HepG2 (cell line): ENCODE measurements at regions not wholly inside any gene's neighbourhood (a gene's known extent, or its start where the extent isn't known, plus 50 kb on each side); places are given as distances from the start of the nearest gene placed in this dataset.

Experiments used
- ATAC-seq: fragments of 200-7000 bp; cut with Tn5 transposase; 3 replicates; pipeline ENCODE4 v1.9.1; 2020; ENCODE audit warnings: mild to moderate bottlenecking, moderate library complexity
- BruUV-seq: library from RNA; stranded (reverse); fragments of 400-500 nt; replicated peaks from 2 replicates; lab custom pipeline; 2021; lab: Mats Ljungman, UMichigan
- CTCF ChIA-PET: fragments of 300-600 bp; formaldehyde crosslinking; extraction: SDS; loops from one replicate; lab custom pipeline; 2021; ENCODE audit warnings: low total read pairs, inconsistent platforms, low intra/inter-chr PET ratio; lab: Yijun Ruan, JAX
- POLR2A ChIA-PET: fragments of 350-600 bp; sonication (Branson Sonifier 250); formaldehyde crosslinking; loops from one replicate; lab custom pipeline; 2020; ENCODE audit warnings: antibody characterized with exemption, inconsistent platforms; lab: Yijun Ruan, JAX
- DNase-seq: peaks from one replicate; pipeline ENCODE4 v3.0.0-alpha.2; 2015; ENCODE audit warnings: low spot score
- FAIRE-seq: peaks from 3 replicates; lab custom pipeline; 2011; peaks lifted over from hg19 to GRCh38; lab: Jason Lieb, UNC
- H2AFZ ChIP-seq: one replicate; pipeline ENCODE4 v1.6.1; 2011; ENCODE audit warnings: low read length, inconsistent platforms
- H3K27ac ChIP-seq: fragments of 300-600 bp; 3 replicates; pipeline ENCODE4 v1.8.0; 2011; ENCODE audit warnings: mixed run types, mild to moderate bottlenecking, mixed read lengths, low read length, inconsistent platforms; ENCODE audit not compliant: insufficient read depth; ENCODE audit errors: extremely low read length
- H3K27me3 ChIP-seq, 2 experiments: fragments of 200-600 bp in 1 of 2; 2 replicates in 1 of 2; 3 replicates in 1 of 2; pipeline versions ENCODE4 v1.6.0 to v1.8.0; 2011; ENCODE audit warnings: low read length in 2 of 2, mild to moderate bottlenecking in 2 of 2, moderate library complexity in 2 of 2, inconsistent platforms in 1 of 2; ENCODE audit not compliant: insufficient read depth in 2 of 2, control insufficient read depth in 1 of 2
- H3K36me3 ChIP-seq, 2 experiments: fragments of 200-600 bp in 1 of 2; replicated peaks in 1 of 2; 2 replicates in 1 of 2; 3 replicates in 1 of 2; pipeline versions ENCODE4 v1.5.1 to v1.8.0; 2011; ENCODE audit warnings: low read length in 2 of 2, inconsistent platforms in 1 of 2; ENCODE audit not compliant: insufficient read depth in 2 of 2, control insufficient read depth in 1 of 2
- H3K4me1 ChIP-seq: 2 replicates; pipeline ENCODE4 v1.5.1; 2012; ENCODE audit warnings: low read length, inconsistent platforms; ENCODE audit not compliant: insufficient read depth
- H3K4me2 ChIP-seq: 2 replicates; pipeline ENCODE4 v1.6.0; 2011; ENCODE audit warnings: low read depth, low read length, inconsistent platforms
- H3K4me3 ChIP-seq, 3 experiments: fragments of 200-600 bp in 1 of 3; sonication (generic), shearing (Covaris generic) in 1 of 3; replicated peaks in 1 of 3; 2 replicates each; pipeline ENCODE4 v1.5.1; 2011 to 2016; ENCODE audit warnings: low read length in 3 of 3, inconsistent platforms in 2 of 3, low read depth in 2 of 3, mild to moderate bottlenecking in 2 of 3, control low read depth in 1 of 3, mixed read lengths in 1 of 3; ENCODE audit not compliant: insufficient read depth in 1 of 3
- H3K79me2 ChIP-seq: one replicate; pipeline ENCODE4 v1.6.1; 2011; ENCODE audit warnings: low read length, inconsistent platforms; ENCODE audit not compliant: insufficient read depth
- H3K9ac ChIP-seq: 2 replicates; pipeline ENCODE4 v1.6.0; 2011; ENCODE audit warnings: mild to moderate bottlenecking, low read depth, low read length, inconsistent platforms; ENCODE audit not compliant: insufficient read depth
- H3K9me3 ChIP-seq: 2 replicates; pipeline ENCODE4 v1.5.1; 2012; ENCODE audit warnings: mild to moderate bottlenecking, low read length
- H4K20me1 ChIP-seq: 2 replicates; pipeline ENCODE4 v1.6.0; 2011; ENCODE audit warnings: inconsistent platforms, mild to moderate bottlenecking, low read length, moderate library complexity; ENCODE audit not compliant: insufficient read depth
- ATF7 ChIP-seq, 2 experiments: fragments of 450-650 bp in 1 of 2; sonication (generic) in 1 of 2; formaldehyde crosslinking in 1 of 2; IDR thresholded peaks; 2 replicates each; pipeline versions ENCODE4 v1.4.0 to v1.6.1; 2016 to 2020; ENCODE audit warnings: antibody characterized with exemption in 1 of 2, mild to moderate bottlenecking in 1 of 2, missing genetic modification reagents in 1 of 2
- CREB1 ChIP-seq, 2 experiments: fragments of 450-650 bp in 1 of 2; IDR thresholded peaks; 2 replicates each; pipeline ENCODE4 v1.6.1; 2016 to 2017; ENCODE audit warnings: control low read depth in 1 of 2, mild to moderate bottlenecking in 1 of 2, missing compliant biosample characterization in 1 of 2, missing genetic modification characterization in 1 of 2
- EP300 ChIP-seq, 3 experiments: sonication (generic) in 1 of 3; formaldehyde crosslinking in 1 of 3; IDR thresholded peaks; 2 replicates each; pipeline versions ENCODE4 v1.5.1 to v1.6.1; 2011 to 2020; ENCODE audit warnings: low read depth in 2 of 3, low read length in 2 of 3, borderline replicate concordance in 1 of 3, improper control_type of control experiment in 1 of 3, mild to moderate bottlenecking in 1 of 3, missing genetic modification reagents in 1 of 3, moderate library complexity in 1 of 3
- GATAD2A ChIP-seq: IDR thresholded peaks from 2 replicates; pipeline ENCODE4 v1.6.1; 2016
- HNF1A ChIP-seq, 2 experiments: sonication (generic) in 1 of 2; formaldehyde crosslinking in 1 of 2; IDR thresholded peaks; 2 replicates each; pipeline versions ENCODE4 v1.4.0 to v1.6.1; 2016 to 2020; ENCODE audit warnings: borderline replicate concordance in 1 of 2, low read depth in 1 of 2, mild to moderate bottlenecking in 1 of 2, missing genetic modification reagents in 1 of 2
- HNF4A ChIP-seq: sonication (generic); formaldehyde crosslinking; IDR thresholded peaks from 2 replicates; pipeline ENCODE4 v1.4.0; 2020; ENCODE audit warnings: missing genetic modification reagents
- NCOA2 ChIP-seq: sonication (generic); formaldehyde crosslinking; IDR thresholded peaks from 2 replicates; pipeline ENCODE4 v1.8.0; 2022; ENCODE audit warnings: inconsistent platforms
- NFKBIZ ChIP-seq: IDR thresholded peaks from 2 replicates; pipeline ENCODE4 v1.6.1; 2018; ENCODE audit warnings: missing genetic modification reagents, missing compliant biosample characterization
- NONO ChIP-seq, 2 experiments: fragments of 450-650 bp in 1 of 2; sonication (generic) in 1 of 2; formaldehyde crosslinking in 1 of 2; IDR thresholded peaks in 1 of 2; conservative IDR thresholded peaks in 1 of 2; 2 replicates each; pipeline versions ENCODE4 v1.6.1 to v1.8.0; 2017 to 2022; ENCODE audit warnings: mild to moderate bottlenecking in 1 of 2, missing genetic modification reagents in 1 of 2, moderate library complexity in 1 of 2
- ZFP36L2 ChIP-seq: sonication (generic); formaldehyde crosslinking; IDR thresholded peaks from 2 replicates; pipeline ENCODE4 v1.4.0; 2020; ENCODE audit warnings: missing genetic modification reagents
- WGBS: methylation state at CpG from one replicate; pipeline ENCODE4 v1.1.6; 2017; ENCODE audit warnings: low lambda C conversion rate; 5-methylcytosine and 5-hydroxymethylcytosine counted together
- in situ Hi-C: cut with HindIII; loops from 2 replicates; pipeline ENCODE4 v1.10.0; 2017; ENCODE audit warnings: low pct_unique_long_range_greater_than_20kb; ENCODE audit not compliant: extremely low pct_ligation_motif_present
- intact Hi-C: fragments of 100-400 bp; cut with micrococcal nuclease; formaldehyde crosslinking; loops from one replicate; pipeline ENCODE4 v1.10.0; 2022; ENCODE audit not compliant: unreplicated experiment
- TF ChIP-seq, protein P1 (sequence below): sonication (generic); formaldehyde crosslinking; IDR thresholded peaks from 2 replicates; pipeline ENCODE4 v1.5.1; 2020; ENCODE audit warnings: mild to moderate bottlenecking, missing genetic modification reagents, moderate library complexity

GRCh38 chr5:34499001-34499734 lies 157.0 kb upstream of the RAI14 start (continued):
- TF ChIP-seq, protein P1, sequence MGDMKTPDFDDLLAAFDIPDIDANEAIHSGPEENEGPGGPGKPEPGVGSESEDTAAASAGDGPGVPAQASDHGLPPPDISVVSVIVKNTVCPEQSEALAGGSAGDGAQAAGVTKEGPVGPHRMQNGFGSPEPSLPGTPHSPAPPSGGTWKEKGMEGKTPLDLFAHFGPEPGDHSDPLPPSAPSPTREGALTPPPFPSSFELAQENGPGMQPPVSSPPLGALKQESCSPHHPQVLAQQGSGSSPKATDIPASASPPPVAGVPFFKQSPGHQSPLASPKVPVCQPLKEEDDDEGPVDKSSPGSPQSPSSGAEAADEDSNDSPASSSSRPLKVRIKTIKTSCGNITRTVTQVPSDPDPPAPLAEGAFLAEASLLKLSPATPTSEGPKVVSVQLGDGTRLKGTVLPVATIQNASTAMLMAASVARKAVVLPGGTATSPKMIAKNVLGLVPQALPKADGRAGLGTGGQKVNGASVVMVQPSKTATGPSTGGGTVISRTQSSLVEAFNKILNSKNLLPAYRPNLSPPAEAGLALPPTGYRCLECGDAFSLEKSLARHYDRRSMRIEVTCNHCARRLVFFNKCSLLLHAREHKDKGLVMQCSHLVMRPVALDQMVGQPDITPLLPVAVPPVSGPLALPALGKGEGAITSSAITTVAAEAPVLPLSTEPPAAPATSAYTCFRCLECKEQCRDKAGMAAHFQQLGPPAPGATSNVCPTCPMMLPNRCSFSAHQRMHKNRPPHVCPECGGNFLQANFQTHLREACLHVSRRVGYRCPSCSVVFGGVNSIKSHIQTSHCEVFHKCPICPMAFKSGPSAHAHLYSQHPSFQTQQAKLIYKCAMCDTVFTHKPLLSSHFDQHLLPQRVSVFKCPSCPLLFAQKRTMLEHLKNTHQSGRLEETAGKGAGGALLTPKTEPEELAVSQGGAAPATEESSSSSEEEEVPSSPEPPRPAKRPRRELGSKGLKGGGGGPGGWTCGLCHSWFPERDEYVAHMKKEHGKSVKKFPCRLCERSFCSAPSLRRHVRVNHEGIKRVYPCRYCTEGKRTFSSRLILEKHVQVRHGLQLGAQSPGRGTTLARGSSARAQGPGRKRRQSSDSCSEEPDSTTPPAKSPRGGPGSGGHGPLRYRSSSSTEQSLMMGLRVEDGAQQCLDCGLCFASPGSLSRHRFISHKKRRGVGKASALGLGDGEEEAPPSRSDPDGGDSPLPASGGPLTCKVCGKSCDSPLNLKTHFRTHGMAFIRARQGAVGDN: no peak
- TF ChIP-seq, all 625 proteins: peak for 0

- Histone ChIP-seq H3K4me1 (peaks cover 53% of the 10 kb centered on the region), H3K4me2 (no peak overlapping the region), H3K36me3 (no peaks in the 10 kb centered on the region), H3K79me2 (no peaks in the 10 kb centered on the region), H3K27me3 (peaks cover 1 to 11% of the 10 kb centered on the region in 2 experiments; a peak in 3 of 5 replicates), H3K9ac (no peak overlapping the region), H3K9me3 (no peaks in the 10 kb centered on the region), H2AFZ (no peak overlapping the region), H3K27ac (no peak overlapping the region), H3K4me3 (no peak overlapping the region), H4K20me1 (no peaks in the 10 kb centered on the region)
- intact Hi-C loops (no loop called here), in situ Hi-C loops (no loop called here)
- FAIRE-seq (no peak), ATAC-seq (peak; percentile 67), DNase-seq (peak; percentile 30)
- WGBS: 17% methylated on average over 8 of the region's 9 CpGs
- ChIA-PET POLR2A (interaction anchor here (0.8 kb wide), 1 partner anchor 13 kb away, joined by 3 read pairs; no protein-coding TSS in a partner anchor), CTCF (no interaction called here)
- BruUV-seq: no TSS peak
- peak; percentile 42; the same call in 1 of the 2 replicates for TF ChIP-seq NCOA2 (CRISPR knock-in tag)
- peak; percentile 68 for TF ChIP-seq GATAD2A
- peak; percentile 39 for TF ChIP-seq HNF4A
- TF ChIP-seq NONO (IDR thresholded peaks at IDR 0.05): no peak
- no peak for TF ChIP-seq NONO (CRISPR knock-in tag; conservative IDR thresholded peaks at IDR 0.05)
- TF ChIP-seq CREB1 (IDR thresholded peaks at IDR 0.05): peak; percentile 42; the same call in 1 of the 2 replicates
- no peak for TF ChIP-seq CREB1 (CRISPR knock-in tag; IDR thresholded peaks at IDR 0.05)
- peak; percentile 60; the same call in 1 of the 2 replicates for TF ChIP-seq NFKBIZ (CRISPR knock-in tag)
- TF ChIP-seq HNF1A (IDR thresholded peaks at IDR 0.05; ENCODE audit: low read depth): no peak
- 0 out of 2 replicates have a peak, but pooled peaks have one; percentile 29 for TF ChIP-seq HNF1A (CRISPR knock-in tag; IDR thresholded peaks at IDR 0.05; ENCODE audit: borderline replicate concordance)
- TF ChIP-seq ZFP36L2: no peak
- TF ChIP-seq EP300 (IDR thresholded peaks at IDR 0.05; ENCODE audit: low read depth in 2 of 2, low read length in 2 of 2): peak in 1 of 2 experiments; percentile 17; a peak in 1 of 4 replicates
- no peak for TF ChIP-seq EP300 (CRISPR knock-in tag; IDR thresholded peaks at IDR 0.05; ENCODE audit: borderline replicate concordance)
- TF ChIP-seq ATF7 (IDR thresholded peaks at IDR 0.05): peak; percentile 95
- no peak for TF ChIP-seq ATF7 (CRISPR knock-in tag; IDR thresholded peaks at IDR 0.05)
Observed at GRCh38 chr5:34500236-34500847, 155.8 kb upstream of the RAI14 start.
